Dermis microvascular lymphatic vessel endothelial cell (primary cell): ENCODE measurements at regions not wholly inside any gene's neighbourhood (a gene's known extent, or its start where the extent isn't known, plus 50 kb on each side); places are given as distances from the start of the nearest gene placed in this dataset.

Source experiments
- DNase-seq, 2 donors: peaks; one replicate each; pipeline versions ENCODE4 v3.0.0 to v3.0.0-alpha.2; 2010; ENCODE audit warnings: low read depth in 2 of 2

DNA sequence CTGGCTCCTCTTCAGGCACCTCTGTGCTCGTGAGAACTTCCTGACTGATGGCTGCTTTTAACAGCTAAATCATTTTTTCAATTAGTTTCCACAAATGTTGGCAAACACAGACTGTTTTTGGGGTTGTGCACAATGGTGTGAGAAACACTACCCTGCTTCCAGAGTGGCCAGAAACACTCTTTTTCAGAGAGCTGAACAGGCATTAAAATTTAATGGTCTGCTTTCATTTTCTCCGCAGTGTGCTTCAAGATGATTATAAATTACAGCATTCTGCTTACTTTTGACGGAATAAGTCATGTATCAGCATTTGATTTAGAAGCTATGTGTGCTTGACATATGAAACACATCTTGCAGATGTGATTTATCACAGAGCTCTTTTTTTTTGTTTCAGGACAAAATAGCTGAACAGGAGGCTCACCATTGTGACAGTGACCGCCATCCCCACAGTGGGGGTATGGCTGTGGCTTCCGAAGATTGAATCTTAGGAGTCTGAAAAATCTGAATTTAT is 454.5 kb upstream of the ZNF608 start:
- no peak for DNase-seq

DNA sequence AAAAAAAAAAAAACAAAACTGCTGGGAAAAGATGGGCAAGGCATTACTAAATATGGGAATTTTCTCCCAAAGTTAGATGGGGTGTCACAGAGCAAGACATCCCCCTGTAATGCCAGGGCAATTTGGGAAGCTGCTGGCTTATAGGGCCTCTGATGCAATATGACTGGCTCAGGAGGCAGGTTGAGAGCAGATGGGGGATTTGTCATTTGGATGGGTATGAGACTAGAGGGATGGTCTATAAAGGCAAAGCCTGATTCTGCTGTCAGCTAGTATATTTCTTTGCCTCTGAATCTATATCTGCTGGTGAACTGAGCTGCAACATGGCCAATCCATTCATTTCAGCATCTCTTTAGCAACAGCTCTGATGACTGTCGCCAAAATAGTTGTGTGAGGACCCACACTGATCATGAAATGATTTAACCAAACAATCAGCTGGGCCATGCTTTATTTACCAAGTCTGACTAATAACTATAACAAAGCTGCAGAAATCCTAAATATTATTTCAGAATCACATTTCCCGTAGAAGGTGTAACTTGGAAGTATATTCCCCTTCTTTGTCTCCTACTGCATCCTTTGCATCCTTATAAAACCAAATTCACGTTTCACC is 455.1 kb upstream of the ZNF608 start:
- DNase-seq, result no peak

DNA sequence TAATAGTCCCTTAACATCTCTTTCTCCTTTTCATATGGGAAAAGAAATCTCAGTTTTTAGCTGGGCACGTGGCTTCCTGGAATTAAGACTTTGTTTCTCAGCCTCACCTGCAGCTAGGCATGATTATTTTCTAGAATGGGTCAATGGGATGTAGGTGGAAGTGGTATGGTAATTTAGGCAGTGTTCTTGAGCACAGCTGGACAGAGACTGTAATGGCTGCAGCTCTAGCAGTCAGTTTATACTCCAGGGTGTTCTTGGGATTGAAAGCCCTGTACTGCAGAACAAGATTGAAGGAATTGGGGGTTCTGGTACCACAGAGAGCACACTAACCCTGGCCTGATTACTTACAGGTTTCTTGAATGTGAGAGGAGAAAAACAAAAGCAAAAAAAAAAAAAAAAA is 455.9 kb upstream of the ZNF608 start:
- no peak for DNase-seq

DNA sequence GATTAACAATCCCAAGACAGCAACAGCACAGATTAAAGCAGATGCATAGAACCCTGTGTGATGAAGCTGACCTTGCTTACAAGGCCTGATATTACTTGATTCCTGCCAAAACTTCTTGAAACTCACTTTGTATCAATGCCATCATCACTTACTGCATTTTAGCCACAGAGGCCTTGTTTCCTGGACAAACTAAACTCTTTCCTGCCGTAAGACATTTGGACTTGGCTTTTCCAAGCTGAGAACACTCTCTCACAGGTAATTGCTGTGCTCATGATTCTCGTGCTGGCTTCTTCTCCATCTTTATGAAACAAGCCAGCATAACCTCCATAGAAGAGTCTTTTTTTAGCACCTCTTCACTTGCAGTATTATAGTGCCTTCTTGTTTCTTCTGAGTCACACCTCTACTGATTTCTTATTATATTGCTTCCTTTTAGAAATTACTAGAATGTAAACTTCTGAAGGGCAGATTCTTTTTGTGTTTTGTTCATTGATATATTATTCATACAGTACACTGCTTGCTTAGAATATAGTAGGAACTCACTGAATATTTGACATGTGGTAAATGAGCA is 456.5 kb upstream of the ZNF608 start:
- no peak for DNase-seq

DNA sequence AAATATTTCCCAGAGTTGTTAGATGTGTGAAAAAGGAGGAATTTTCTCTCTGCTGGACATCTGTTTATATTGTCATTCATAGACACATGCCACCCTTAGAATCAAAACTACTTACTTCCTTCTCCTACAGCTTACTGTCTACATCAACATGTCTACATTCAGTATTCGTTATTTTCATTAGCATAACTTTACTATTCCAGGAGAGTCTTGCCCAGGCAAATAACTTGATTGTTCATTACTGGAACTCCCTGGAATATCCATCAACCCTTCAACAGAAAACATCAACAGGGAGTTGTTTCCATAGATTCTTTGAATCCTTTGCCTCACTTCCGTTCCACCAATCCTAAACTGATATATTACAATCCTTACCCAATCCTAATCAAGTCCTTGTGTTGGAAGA is 457.5 kb upstream of the ZNF608 start:
- no peak for DNase-seq

- no peak for DNase-seq
These were observed 459.3 kb upstream of the ZNF608 start for GRCh38 chr5:125205601-125206225.

GRCh38 chr5:125207856-125208255 is 461.4 kb upstream of the ZNF608 start:
- DNase-seq, result no peak

- DNase-seq, result no peak
These were observed 463.2 kb upstream of the ZNF608 start for GRCh38 chr5:125209650-125210049.

DNA sequence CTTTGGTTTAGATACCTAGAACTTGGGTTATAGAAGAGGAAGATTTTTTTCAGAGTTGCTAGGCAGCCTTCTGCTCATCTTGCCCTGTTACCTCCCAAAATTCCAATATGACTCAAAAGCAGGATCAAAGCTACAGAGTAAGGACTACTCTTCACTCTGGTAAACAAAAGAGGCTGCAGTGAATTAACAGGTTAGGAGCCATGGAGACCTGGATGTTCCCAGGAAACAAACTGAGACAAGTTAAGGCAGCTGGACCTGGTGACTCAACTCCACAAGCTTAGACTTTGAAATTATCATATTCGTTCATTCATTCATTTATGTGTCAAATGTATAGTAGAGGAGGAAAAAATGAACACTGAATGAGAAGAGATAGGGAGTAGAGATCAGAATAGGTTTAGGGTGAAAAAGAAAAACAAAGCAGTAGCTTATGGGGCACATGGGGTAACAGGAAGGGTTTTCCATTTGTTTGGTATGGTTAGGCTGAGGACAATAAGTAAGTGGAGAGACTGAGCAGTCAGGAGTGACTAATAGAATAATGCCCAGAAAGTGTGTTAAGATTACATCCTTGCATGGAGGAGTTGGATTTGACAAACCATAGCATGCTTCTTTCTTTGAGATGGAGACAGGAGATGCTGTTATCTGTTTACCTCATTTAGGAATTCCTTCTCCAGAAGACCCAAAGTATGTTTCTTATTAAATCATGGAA is 464.0 kb upstream of the ZNF608 start:
- no peak for DNase-seq

- no peak for DNase-seq
These were observed 467.6 kb upstream of the ZNF608 start for GRCh38 chr5:125214080-125214479.

DNA sequence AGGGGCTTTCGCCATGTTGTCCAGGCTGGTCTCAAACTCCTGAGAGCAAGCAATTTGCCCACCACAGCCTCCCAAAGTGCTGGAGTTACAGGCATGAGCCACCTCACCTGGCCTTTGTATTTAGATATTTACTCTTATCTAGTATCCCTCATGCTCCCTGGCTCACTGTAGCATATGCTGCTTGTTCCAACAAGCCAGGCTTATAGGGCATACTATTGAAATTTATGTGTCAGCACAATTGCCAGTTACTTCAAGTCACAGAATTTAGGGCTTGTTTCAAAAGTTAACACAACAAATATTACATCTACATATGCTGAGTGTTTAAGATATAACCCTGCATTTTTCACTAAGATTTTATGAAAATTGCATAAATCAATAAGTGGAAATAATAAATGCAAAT is 469.2 kb upstream of the ZNF608 start:
- DNase-seq, result no peak

DNA sequence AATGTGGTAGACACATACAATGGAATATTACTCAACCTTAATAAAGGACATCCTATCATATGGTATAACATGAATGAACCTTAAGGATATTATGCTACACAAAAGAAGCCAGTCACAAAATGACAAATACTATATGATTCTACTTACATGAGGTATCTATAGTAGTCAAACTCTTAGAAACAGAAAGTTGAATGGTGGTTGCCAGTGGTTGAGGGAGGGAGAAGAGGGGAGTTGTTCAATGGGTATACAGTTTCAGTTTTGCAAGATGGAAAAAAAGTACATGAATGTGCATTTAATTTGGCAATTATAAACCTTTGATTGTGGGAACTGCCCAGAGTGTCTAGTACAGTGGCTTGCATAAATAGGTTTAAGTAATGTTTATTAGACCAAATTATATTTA is 473.3 kb upstream of the ZNF608 start:
- DNase-seq, result no peak

GRCh38 chr5:125220284-125220683 is 473.8 kb upstream of the ZNF608 start:
- DNase-seq, result no peak

GRCh38 chr5:125222597-125223240 is 476.3 kb upstream of the ZNF608 start:
- no peak for DNase-seq

DNA sequence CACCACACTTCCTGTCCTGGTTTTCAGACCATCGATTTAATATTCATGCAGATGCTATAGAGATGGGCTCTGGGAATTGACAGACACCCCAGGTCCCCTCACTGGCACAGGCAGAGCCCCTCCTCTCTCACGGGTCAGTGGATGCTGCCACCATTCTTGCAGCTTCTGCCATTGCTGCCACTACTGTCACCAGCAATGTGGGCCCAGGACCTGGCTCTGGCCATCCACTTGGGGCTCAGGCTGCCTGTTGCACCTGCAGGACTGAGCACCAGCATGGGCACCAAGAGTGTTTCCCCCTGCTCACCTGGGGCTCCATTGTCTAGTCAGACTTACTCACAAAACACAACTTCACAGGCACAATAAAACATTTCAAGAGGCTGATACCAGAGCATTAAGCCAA is 479.0 kb upstream of the ZNF608 start:
- no peak for DNase-seq

GRCh38 chr5:125226825-125227224 is 480.4 kb upstream of the ZNF608 start:
- DNase-seq, result no peak

- DNase-seq, result peak in 1 of 2 donors; percentile 34
These were observed 481.1 kb upstream of the ZNF608 start for GRCh38 chr5:125227333-125228095.

DNA sequence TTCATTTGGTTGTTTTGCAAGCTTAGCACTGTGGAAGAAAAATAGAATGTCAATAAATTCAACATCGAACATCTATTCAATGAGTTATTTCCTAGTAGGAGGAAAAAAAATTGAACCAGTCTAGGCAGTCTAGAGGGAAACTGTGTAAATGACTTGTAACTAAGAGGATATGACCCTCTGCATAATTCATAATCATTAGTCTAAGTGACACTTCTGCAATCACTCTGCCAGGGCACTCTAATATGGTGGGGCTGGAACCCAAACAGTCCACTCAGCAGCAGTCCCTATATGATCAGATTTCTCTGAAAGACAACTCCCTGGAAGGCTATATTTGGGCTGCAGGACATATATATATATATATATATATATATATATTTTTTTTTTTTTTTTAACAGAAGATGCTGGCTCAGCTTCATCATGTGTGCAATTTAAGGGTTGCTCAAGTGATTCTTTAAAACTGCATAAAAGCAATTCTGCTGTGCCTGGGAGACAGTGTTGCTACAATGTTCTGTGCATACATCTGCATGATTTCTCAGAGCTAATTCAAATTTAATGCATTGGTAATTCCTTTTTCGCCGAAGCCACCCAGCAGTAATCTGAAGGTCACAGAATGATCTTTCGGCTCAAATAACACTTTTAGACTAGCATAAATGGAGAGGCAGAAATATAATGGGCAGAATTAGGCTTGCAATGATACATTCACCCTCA is 482.1 kb upstream of the ZNF608 start:
- DNase-seq, result no peak

GRCh38 chr5:125229556-125229955 is 483.1 kb upstream of the ZNF608 start:
- no peak for DNase-seq

DNA sequence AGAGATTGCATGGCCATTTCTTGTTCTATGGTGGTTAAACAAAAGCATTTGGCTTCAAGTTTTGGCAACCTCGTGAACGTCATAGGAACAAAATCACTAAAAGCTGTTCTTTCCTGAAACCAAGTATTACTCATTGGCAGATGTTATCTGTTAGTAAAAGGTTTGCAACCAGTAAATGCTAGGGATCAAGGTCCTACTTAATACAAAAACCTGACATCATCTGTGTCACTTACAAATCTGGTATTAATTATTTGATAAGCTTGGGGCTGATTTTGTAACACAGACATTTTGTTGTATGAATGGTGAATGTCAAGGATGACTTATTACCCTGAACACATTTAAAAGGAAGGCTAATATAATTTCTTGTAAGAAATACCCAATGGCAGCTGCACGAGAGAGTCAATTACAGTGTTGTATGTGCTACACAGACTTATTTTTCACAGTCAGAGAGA is 486.4 kb upstream of the ZNF608 start:
- DNase-seq, result peak; percentile 4 to 53

DNA sequence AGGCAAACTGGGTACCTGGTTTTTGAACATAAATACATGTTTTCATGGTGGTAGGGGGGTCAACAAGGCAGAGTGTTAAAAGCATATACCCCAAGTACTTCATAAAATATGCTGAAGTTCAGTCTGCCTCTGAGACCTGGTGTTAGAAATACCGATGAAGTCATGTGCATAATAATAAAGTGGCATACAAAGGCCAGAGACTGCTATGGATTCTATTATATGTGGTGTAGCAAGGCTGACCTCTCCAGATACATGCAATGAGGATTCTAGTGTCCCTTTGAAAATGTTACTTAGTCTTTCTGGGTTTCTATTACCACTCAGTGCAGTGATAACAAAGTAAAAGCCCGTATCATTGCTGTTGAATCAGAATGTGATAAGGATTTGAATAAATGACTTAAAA is 487.5 kb upstream of the ZNF608 start:
- DNase-seq, result no peak
